LHCN-M2 (cell line): ENCODE measurements at regions not wholly inside any gene's neighbourhood (a gene's known extent, or its start where the extent isn't known, plus 50 kb on each side); places are given as distances from the start of the nearest gene placed in this dataset.
A peak's percentile ranks its signal among the peaks of the same experiment; 100 is the strongest.

Experiments
- DNase-seq: peaks from one replicate; pipeline ENCODE4 v3.0.0-alpha.2; 2012; ENCODE audit warnings: low read depth

- DNase-seq = no peak
Observed at GRCh38 chr13:47519626-47520025, 481.4 kb downstream of the SUCLA2 start.

GRCh38 chr13:47518530-47518929 lies 482.5 kb downstream of the SUCLA2 start:
- no peak for DNase-seq

GRCh38 chr13:47511647-47512046 lies 489.4 kb downstream of the SUCLA2 start:
- no peak for DNase-seq

GRCh38 chr13:47508527-47509228 lies 492.4 kb downstream of the SUCLA2 start:
- no peak for DNase-seq

GRCh38 chr13:47503475-47503874 lies 497.6 kb downstream of the SUCLA2 start:
- no peak for DNase-seq

GRCh38 chr13:47502166-47502565 lies 498.9 kb downstream of the SUCLA2 start:
- DNase-seq = no peak

GRCh38 chr13:47499358-47500150 lies 501.5 kb downstream of the SUCLA2 start:
- peak; percentile 90 for DNase-seq

GRCh38 chr13:47484548-47484947 lies 516.5 kb downstream of the SUCLA2 start:
- DNase-seq = peak; percentile 84

GRCh38 chr13:47481536-47481935 lies 519.5 kb downstream of the SUCLA2 start:
- peak; percentile 66 for DNase-seq

GRCh38 chr13:47480951-47481350 lies 520.1 kb downstream of the SUCLA2 start:
- no peak for DNase-seq

GRCh38 chr13:47480121-47480520 lies 521.0 kb downstream of the SUCLA2 start:
- peak; percentile 95 for DNase-seq

- DNase-seq = no peak
Observed at GRCh38 chr13:47478985-47479384, 522.1 kb downstream of the SUCLA2 start.

- no peak for DNase-seq
Observed at GRCh38 chr13:47475441-47475948, 525.6 kb downstream of the SUCLA2 start.

GRCh38 chr13:47474839-47475238 lies 526.2 kb downstream of the SUCLA2 start:
- no peak for DNase-seq

- no peak for DNase-seq
Observed at GRCh38 chr13:47474326-47474725, 526.7 kb downstream of the SUCLA2 start.

- no peak for DNase-seq
Observed at GRCh38 chr13:47472516-47472915, 528.6 kb downstream of the SUCLA2 start.

- peak; percentile 14 for DNase-seq
Observed at GRCh38 chr13:47463726-47464125, 537.3 kb downstream of the SUCLA2 start.

- DNase-seq = no peak
Observed at GRCh38 chr13:47463002-47463401, 538.1 kb downstream of the SUCLA2 start.

GRCh38 chr13:47461816-47462215 lies 539.3 kb downstream of the SUCLA2 start:
- DNase-seq = no peak

GRCh38 chr13:47459512-47459911 lies 541.6 kb downstream of the SUCLA2 start:
- DNase-seq = peak; percentile 53

GRCh38 chr13:47457626-47458025 lies 543.4 kb downstream of the SUCLA2 start:
- peak; percentile 55 for DNase-seq

- peak; percentile 64 for DNase-seq
Observed at GRCh38 chr13:47455626-47456025, 545.4 kb downstream of the SUCLA2 start.

- peak; percentile 32 for DNase-seq
Observed at GRCh38 chr13:47454986-47455385, 546.1 kb downstream of the SUCLA2 start.
